CD14-positive monocyte (primary cell): ENCODE measurements at regions not wholly inside any gene's neighbourhood (a gene's known extent, or its start where the extent isn't known, plus 50 kb on each side); places are given as distances from the start of the nearest gene placed in this dataset.

ENCODE experiments used
- DNase-seq, 3 donors: peaks; one replicate each; pipeline ENCODE4 v3.0.0-alpha.2; 2011 to 2022
- H2AFZ ChIP-seq: 2 replicates; pipeline ENCODE4 v1.6.0; 2012; ENCODE audit warnings: mild to moderate bottlenecking, low read depth, low read length, inconsistent platforms; ENCODE audit not compliant: insufficient read depth, poor library complexity, severe bottlenecking
- H3K27ac ChIP-seq, 2 donors: 1 replicate in 1 of 2; 2 replicates in 1 of 2; pipeline ENCODE4 v1.5.1; 2012 to 2013; ENCODE audit warnings: low read length in 2 of 2, control low read depth in 1 of 2, inconsistent platforms in 1 of 2, low read depth in 1 of 2, mild to moderate bottlenecking in 1 of 2
- H3K27me3 ChIP-seq, 2 donors: one replicate each; pipeline versions ENCODE4 v1.6.0 to v1.6.1; 2011 to 2013; ENCODE audit warnings: low read length in 2 of 2; ENCODE audit not compliant: control insufficient read depth in 2 of 2, insufficient read depth in 2 of 2
- H3K36me3 ChIP-seq, 2 donors: replicated peaks in 1 of 2; 1 replicate in 1 of 2; 2 replicates in 1 of 2; pipeline versions ENCODE4 v1.5.1 to v1.6.1; 2012 to 2013; ENCODE audit warnings: low read length in 2 of 2, control low read depth in 1 of 2, inconsistent platforms in 1 of 2, mild to moderate bottlenecking in 1 of 2; ENCODE audit not compliant: insufficient read depth in 2 of 2, control insufficient read depth in 1 of 2
- H3K4me1 ChIP-seq, 2 donors: 1 replicate in 1 of 2; 2 replicates in 1 of 2; pipeline versions ENCODE4 v1.5.1 to v1.6.1; 2012 to 2013; ENCODE audit warnings: low read length in 2 of 2, control low read depth in 1 of 2, inconsistent platforms in 1 of 2, mild to moderate bottlenecking in 1 of 2, moderate library complexity in 1 of 2; ENCODE audit not compliant: insufficient read depth in 2 of 2, control insufficient read depth in 1 of 2
- H3K4me2 ChIP-seq: replicated peaks from 2 replicates; pipeline ENCODE3; 2012; ENCODE audit warnings: low read length, moderate library complexity, mild to moderate bottlenecking; ENCODE audit not compliant: poor library complexity, severe bottlenecking; ENCODE audit errors: extremely low read depth
- H3K4me3 ChIP-seq, 3 experiments: fragments of 200-600 bp in 1 of 3; sonication (generic) in 1 of 3; replicated peaks in 1 of 3; 1 replicate in 2 of 3; 2 replicates in 1 of 3; pipeline ENCODE4 v1.5.1; 2011 to 2013; ENCODE audit warnings: low read length in 3 of 3, mild to moderate bottlenecking in 3 of 3, control low read depth in 2 of 3, low read depth in 2 of 3, inconsistent platforms in 1 of 3, moderate library complexity in 1 of 3
- H3K79me2 ChIP-seq: 2 replicates; pipeline ENCODE4 v1.6.0; 2012; ENCODE audit warnings: mild to moderate bottlenecking, control low read depth, inconsistent platforms, low read length, moderate library complexity; ENCODE audit not compliant: insufficient read depth
- H3K9ac ChIP-seq: 2 replicates; pipeline ENCODE4 v1.6.0; 2017; ENCODE audit warnings: low read length, mild to moderate bottlenecking; ENCODE audit not compliant: insufficient read depth, poor library complexity, severe bottlenecking
- H3K9me3 ChIP-seq, 2 donors: replicated peaks in 1 of 2; 1 replicate in 1 of 2; 2 replicates in 1 of 2; pipeline versions ENCODE4 v1.5.1 to v1.6.1; 2012 to 2013; ENCODE audit warnings: low read length in 2 of 2, control low read depth in 1 of 2; ENCODE audit not compliant: control insufficient read depth in 1 of 2, insufficient read depth in 1 of 2
- H4K20me1 ChIP-seq: 2 replicates; pipeline ENCODE4 v1.6.0; 2012; ENCODE audit warnings: mild to moderate bottlenecking, low read length, control low read depth, moderate library complexity; ENCODE audit not compliant: insufficient read depth
- H3K27ac Mint-ChIP-seq, 7 donors: one replicate each; pipeline ENCODE4 v1.8.0; 2020; ENCODE audit warnings: mild to moderate bottlenecking in 7 of 7, mixed read lengths in 7 of 7, moderate library complexity in 6 of 7, inconsistent platforms in 2 of 7
- H3K27me3 Mint-ChIP-seq, 3 donors: one replicate each; pipeline ENCODE4 v1.8.0; 2021 to 2022; ENCODE audit warnings: low read depth in 3 of 3, mild to moderate bottlenecking in 3 of 3, mixed read lengths in 3 of 3, moderate library complexity in 3 of 3, inconsistent platforms in 1 of 3
- H3K36me3 Mint-ChIP-seq, 2 donors: one replicate each; pipeline ENCODE4 v1.8.0; 2020; ENCODE audit warnings: mixed read lengths in 2 of 2, inconsistent platforms in 1 of 2, mild to moderate bottlenecking in 1 of 2
- H3K4me1 Mint-ChIP-seq: one replicate; pipeline ENCODE4 v1.8.0; 2020; ENCODE audit warnings: mild to moderate bottlenecking, mixed read lengths
- H3K4me3 Mint-ChIP-seq, 2 donors: one replicate each; pipeline ENCODE4 v1.8.0; 2020; ENCODE audit warnings: mild to moderate bottlenecking in 2 of 2, mixed read lengths in 2 of 2, moderate library complexity in 1 of 2
- H3K9me3 Mint-ChIP-seq, 7 donors: one replicate each; pipeline ENCODE4 v1.8.0; 2020 to 2022; ENCODE audit warnings: mixed read lengths in 7 of 7, mild to moderate bottlenecking in 6 of 7, moderate library complexity in 6 of 7, inconsistent platforms in 2 of 7
- CTCF ChIP-seq: fragments of 200-600 bp; IDR thresholded peaks from one replicate; pipeline ENCODE4 v1.8.0; 2022; ENCODE audit warnings: antibody characterized with exemption, mild to moderate bottlenecking
- WGBS: methylation state at CpG from one replicate; pipeline ENCODE4 v1.1.5; 2013; ENCODE audit warnings: missing lambda C conversion rate; ENCODE audit not compliant: insufficient coverage; 5-methylcytosine and 5-hydroxymethylcytosine counted together
- intact Hi-C, 2 donors: fragments of 100-400 bp; cut with micrococcal nuclease; formaldehyde crosslinking; loops; one replicate each; pipeline versions ENCODE4 v1.15.0 to v1.15.1; 2023

GRCh38 chr3:25938566-25939325 is 148.9 kb downstream of the OXSM start:
- Histone ChIP-seq H3K27ac (no peak overlapping the region), H3K9me3 (no peaks in the 10 kb centered on the region), H3K4me3 (no peak overlapping the region), H3K4me1 (no peaks in the 10 kb centered on the region), H3K27me3 (no peaks in the 10 kb centered on the region), H3K36me3 (no peaks in the 10 kb centered on the region), H4K20me1 (no peaks in the 10 kb centered on the region), H3K9ac (no peak overlapping the region), H3K79me2 (no peaks in the 10 kb centered on the region), H2AFZ (no peak overlapping the region), H3K4me2 (no peak overlapping the region)
- no peak for DNase-seq
- Mint-ChIP-seq H3K9me3 (peaks cover 5 to 14% (median 7%) of the 10 kb centered on the region in 7 donors), H3K4me1 (no peaks in the 10 kb centered on the region), H3K36me3 (no peaks in the 10 kb centered on the region), H3K27ac (no peak overlapping the region), H3K27me3 (peaks cover 0 to 7% (median 0%) of the 10 kb centered on the region in 3 donors), H3K4me3 (no peak overlapping the region)
- TF ChIP-seq CTCF: no peak
- WGBS: 83% methylated on average over 1 of the region's 2 CpGs
- intact Hi-C loops: no loop called here

DNA sequence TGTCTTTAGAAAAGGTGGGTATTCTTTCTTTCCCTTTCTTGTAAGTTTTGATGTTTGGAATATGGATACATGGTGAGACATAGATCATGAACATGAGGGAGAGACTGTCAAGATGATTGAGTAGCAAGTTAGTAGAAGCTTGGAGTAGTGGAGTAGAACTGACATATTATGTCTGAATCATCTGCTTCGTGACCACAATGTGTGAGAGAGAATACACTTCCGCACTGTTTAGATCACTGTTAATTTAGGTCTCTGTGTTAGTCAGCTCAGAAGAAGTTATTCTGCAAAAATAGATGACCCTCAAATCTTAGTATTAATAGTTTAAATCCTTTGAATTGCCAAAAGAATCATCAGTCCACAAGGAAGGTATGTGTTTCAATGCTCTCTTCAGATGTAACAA is 151.0 kb downstream of the OXSM start:
- no peaks in the 10 kb centered on the region for H3K36me3 ChIP-seq
- no peaks in the 10 kb centered on the region for H3K4me1 ChIP-seq
- no peak overlapping the region for H2AFZ ChIP-seq
- H3K27me3 ChIP-seq: no peaks in the 10 kb centered on the region
- H3K9me3 ChIP-seq: no peaks in the 10 kb centered on the region
- no peaks in the 10 kb centered on the region for H3K79me2 ChIP-seq
- no peaks in the 10 kb centered on the region for H4K20me1 ChIP-seq
- no peak overlapping the region for H3K27ac ChIP-seq
- no peak overlapping the region for H3K4me3 ChIP-seq
- Mint-ChIP-seq H3K9me3 (peaks cover 0 to 11% (median 3%) of the 10 kb centered on the region in 7 donors), H3K4me3 (no peak overlapping the region), H3K4me1 (no peaks in the 10 kb centered on the region), H3K36me3 (no peaks in the 10 kb centered on the region), H3K27ac (no peak overlapping the region), H3K27me3 (peaks cover 0 to 7% (median 0%) of the 10 kb centered on the region in 3 donors)
- no peak overlapping the region for H3K4me2 ChIP-seq
- no peak for DNase-seq
- no peak for TF ChIP-seq CTCF
- intact Hi-C loops: no loop called here
- no peak overlapping the region for H3K9ac ChIP-seq
- no CpG with 5 or more reads among the region's 2 CpGs for WGBS
